H1 (cell line): ENCODE measurements at regions not wholly inside any gene's neighbourhood (a gene's known extent, or its start where the extent isn't known, plus 50 kb on each side); places are given as distances from the start of the nearest gene placed in this dataset.

ENCODE experiments used
- BACH1 ChIP-seq: IDR thresholded peaks from 2 replicates; pipeline ENCODE4 v1.6.1; 2012; ENCODE audit warnings: low read length, improper control_type of control experiment
- GABPA ChIP-seq: IDR thresholded peaks from 2 replicates; pipeline ENCODE4 v1.6.1; 2011; ENCODE audit warnings: mild to moderate bottlenecking, low read length, moderate library complexity, borderline replicate concordance; ENCODE audit not compliant: insufficient read depth
- GTF2F1 ChIP-seq: IDR thresholded peaks from 2 replicates; pipeline ENCODE4 v1.6.1; 2012; ENCODE audit warnings: low read depth, low read length, improper control_type of control experiment, borderline replicate concordance
- HDAC6 ChIP-seq: IDR thresholded peaks from one replicate; pipeline ENCODE4 v1.7.1; 2012; ENCODE audit warnings: low read depth, mild to moderate bottlenecking, inconsistent platforms, low read length, moderate library complexity
- JUN ChIP-seq: IDR thresholded peaks from 2 replicates; pipeline ENCODE4 v1.6.1; 2011; ENCODE audit warnings: low read depth, mild to moderate bottlenecking, improper control_type of control experiment, low read length
- MAFK ChIP-seq: IDR thresholded peaks from 2 replicates; pipeline ENCODE4 v1.6.1; 2012; ENCODE audit warnings: low read depth, mild to moderate bottlenecking, improper control_type of control experiment, low read length
- POLR2AphosphoS5 ChIP-seq: IDR thresholded peaks from 2 replicates; pipeline ENCODE4 v1.6.1; 2011; ENCODE audit warnings: low read depth, low read length
- RXRA ChIP-seq: IDR thresholded peaks from 2 replicates; pipeline ENCODE4 v1.6.1; 2011; ENCODE audit warnings: low read depth, mild to moderate bottlenecking, low read length, moderate library complexity; ENCODE audit not compliant: insufficient read depth
- SIRT6 ChIP-seq: IDR thresholded peaks from one replicate; pipeline ENCODE4 v1.7.1; 2012; ENCODE audit warnings: low read length, inconsistent platforms

DNA sequence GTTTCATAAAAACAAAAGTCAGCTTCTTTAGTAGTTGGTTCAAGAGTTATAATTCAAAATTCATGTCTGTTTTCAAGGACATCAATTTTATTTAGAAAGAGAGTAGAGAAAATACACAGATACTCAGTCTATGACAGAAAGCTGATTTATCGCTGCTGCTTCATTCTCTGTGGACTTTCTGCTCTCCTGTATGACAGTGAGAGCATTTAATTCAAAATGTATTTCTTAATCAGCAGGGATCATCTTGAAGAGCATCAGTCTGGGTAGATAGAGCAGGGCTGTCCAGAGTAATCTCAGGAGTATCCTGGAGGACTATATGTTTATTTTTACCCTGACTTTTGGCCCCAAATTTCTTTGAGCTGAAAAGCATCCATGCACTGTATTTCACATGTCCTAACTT is 1676.7 kb downstream of the REEP3 start (continued):
- TF ChIP-seq JUN (no peak), GABPA (no peak), GTF2F1 (no peak), SIRT6 (no peak), BACH1 (no peak), HDAC6 (no peak), POLR2AphosphoS5 (no peak), RXRA (no peak), MAFK (no peak)
